ENCODE measurements at regions not wholly inside any gene's neighbourhood (a gene's known extent, or its start where the extent isn't known, plus 50 kb on each side); places are given as distances from the start of the nearest gene placed in this dataset.

GRCh38 chr4:177841258-177841657 is 399.0 kb upstream of the AGA start:
- no peak overlapping the region for H3K27ac Mint-ChIP-seq
- no peaks in the 10 kb centered on the region for H3K36me3 Mint-ChIP-seq (ENCODE audit: low read depth)
- H3K4me3 Mint-ChIP-seq: no peak overlapping the region
- H3K4me1 Mint-ChIP-seq: no peaks in the 10 kb centered on the region
- ATAC-seq (replicated peaks): no peak
- no peaks in the 10 kb centered on the region for H3K27me3 Mint-ChIP-seq
- H3K9me3 Mint-ChIP-seq: no peaks in the 10 kb centered on the region

- Mint-ChIP-seq H3K27me3 (no peaks in the 10 kb centered on the region), H3K4me3 (no peak overlapping the region), H3K27ac (no peak overlapping the region), H3K4me1 (no peaks in the 10 kb centered on the region), H3K36me3 (ENCODE audit: low read depth) (no peaks in the 10 kb centered on the region), H3K9me3 (no peaks in the 10 kb centered on the region)
- ATAC-seq (replicated peaks): no peak
Observed at GRCh38 chr4:177853229-177853628, 411.0 kb upstream of the AGA start.

GRCh38 chr4:177855507-177856197 is 413.4 kb upstream of the AGA start:
- no peaks in the 10 kb centered on the region for H3K9me3 Mint-ChIP-seq
- no peaks in the 10 kb centered on the region for H3K4me1 Mint-ChIP-seq

GRCh38 chr4:177860171-177860570 is 417.9 kb upstream of the AGA start:
- Mint-ChIP-seq H3K9me3 (peaks cover under 1% of the 10 kb centered on the region), H3K27ac (no peak overlapping the region), H3K4me3 (no peak overlapping the region), H3K36me3 (ENCODE audit: low read depth) (no peaks in the 10 kb centered on the region), H3K4me1 (no peaks in the 10 kb centered on the region), H3K27me3 (no peaks in the 10 kb centered on the region)
- ATAC-seq (replicated peaks): no peak

More at GRCh38 chr4:177855507-177856197, 413.4 kb upstream of the AGA start:
- Mint-ChIP-seq H3K27me3 (no peaks in the 10 kb centered on the region), H3K27ac (no peak overlapping the region), H3K36me3 (ENCODE audit: low read depth) (no peaks in the 10 kb centered on the region), H3K4me3 (no peak overlapping the region)
- ATAC-seq (replicated peaks): no peak

GRCh38 chr4:177861551-177862094 is 419.4 kb upstream of the AGA start:
- no peaks in the 10 kb centered on the region for H3K36me3 Mint-ChIP-seq (ENCODE audit: low read depth)
- no peak overlapping the region for H3K4me3 Mint-ChIP-seq
- no peaks in the 10 kb centered on the region for H3K27me3 Mint-ChIP-seq
- H3K27ac Mint-ChIP-seq: no peak overlapping the region
- H3K4me1 Mint-ChIP-seq: no peaks in the 10 kb centered on the region
- ATAC-seq (replicated peaks): no peak
- H3K9me3 Mint-ChIP-seq: peaks cover 5% of the 10 kb centered on the region

GRCh38 chr4:177862541-177863176 is 420.4 kb upstream of the AGA start:
- H3K9me3 Mint-ChIP-seq: peaks cover 5% of the 10 kb centered on the region
- H3K36me3 Mint-ChIP-seq (ENCODE audit: low read depth): no peaks in the 10 kb centered on the region
- ATAC-seq (replicated peaks): no peak
- no peaks in the 10 kb centered on the region for H3K27me3 Mint-ChIP-seq
- H3K27ac Mint-ChIP-seq: no peak overlapping the region
- no peaks in the 10 kb centered on the region for H3K4me1 Mint-ChIP-seq
- H3K4me3 Mint-ChIP-seq: no peak overlapping the region

GRCh38 chr4:177879851-177880250 is 437.6 kb upstream of the AGA start:
- Mint-ChIP-seq H3K36me3 (ENCODE audit: low read depth) (no peaks in the 10 kb centered on the region), H3K4me3 (no peak overlapping the region), H3K27me3 (no peaks in the 10 kb centered on the region), H3K4me1 (no peaks in the 10 kb centered on the region), H3K27ac (no peak overlapping the region), H3K9me3 (no peaks in the 10 kb centered on the region)
- no peak for ATAC-seq (replicated peaks)

GRCh38 chr4:177895136-177895535 is 452.9 kb upstream of the AGA start:
- no peak overlapping the region for H3K4me3 Mint-ChIP-seq
- no peak for ATAC-seq (replicated peaks)
- no peaks in the 10 kb centered on the region for H3K4me1 Mint-ChIP-seq
- H3K36me3 Mint-ChIP-seq (ENCODE audit: low read depth): no peaks in the 10 kb centered on the region
- no peaks in the 10 kb centered on the region for H3K27me3 Mint-ChIP-seq
- peaks cover 6% of the 10 kb centered on the region for H3K9me3 Mint-ChIP-seq
- H3K27ac Mint-ChIP-seq: no peak overlapping the region

GRCh38 chr4:177901786-177902185 is 459.5 kb upstream of the AGA start:
- H3K27ac Mint-ChIP-seq: no peak overlapping the region
- H3K4me1 Mint-ChIP-seq: no peaks in the 10 kb centered on the region
- no peak for ATAC-seq (replicated peaks)
- no peak overlapping the region for H3K4me3 Mint-ChIP-seq
- no peaks in the 10 kb centered on the region for H3K36me3 Mint-ChIP-seq (ENCODE audit: low read depth)
- no peaks in the 10 kb centered on the region for H3K9me3 Mint-ChIP-seq
- H3K27me3 Mint-ChIP-seq: no peaks in the 10 kb centered on the region

- Mint-ChIP-seq H3K4me1 (no peaks in the 10 kb centered on the region), H3K4me3 (no peak overlapping the region), H3K9me3 (no peaks in the 10 kb centered on the region), H3K36me3 (ENCODE audit: low read depth) (no peaks in the 10 kb centered on the region), H3K27ac (no peak overlapping the region), H3K27me3 (no peaks in the 10 kb centered on the region)
- ATAC-seq (replicated peaks): no peak
Observed at GRCh38 chr4:177902386-177902785, 460.1 kb upstream of the AGA start.

- Mint-ChIP-seq H3K4me3 (no peak overlapping the region), H3K27me3 (no peaks in the 10 kb centered on the region), H3K9me3 (no peaks in the 10 kb centered on the region), H3K27ac (no peak overlapping the region), H3K36me3 (ENCODE audit: low read depth) (no peaks in the 10 kb centered on the region), H3K4me1 (no peaks in the 10 kb centered on the region)
- ATAC-seq (replicated peaks): no peak
Observed at GRCh38 chr4:177907736-177908424, 465.6 kb upstream of the AGA start.

- no peak for ATAC-seq (replicated peaks)
- Mint-ChIP-seq H3K9me3 (peaks cover 5% of the 10 kb centered on the region), H3K4me3 (no peak overlapping the region), H3K36me3 (ENCODE audit: low read depth) (no peaks in the 10 kb centered on the region), H3K27me3 (no peaks in the 10 kb centered on the region), H3K4me1 (no peaks in the 10 kb centered on the region), H3K27ac (no peak overlapping the region)
Observed at GRCh38 chr4:177921715-177922114, 479.5 kb upstream of the AGA start.

GRCh38 chr4:177923888-177924287 is 481.7 kb upstream of the AGA start:
- Mint-ChIP-seq H3K27me3 (no peaks in the 10 kb centered on the region), H3K9me3 (peaks cover under 1% of the 10 kb centered on the region), H3K4me3 (no peak overlapping the region), H3K27ac (no peak overlapping the region), H3K4me1 (no peaks in the 10 kb centered on the region), H3K36me3 (ENCODE audit: low read depth) (no peaks in the 10 kb centered on the region)
- ATAC-seq (replicated peaks): no peak

GRCh38 chr4:177937041-177937440 is 494.8 kb upstream of the AGA start:
- no peaks in the 10 kb centered on the region for H3K27me3 Mint-ChIP-seq
- H3K4me3 Mint-ChIP-seq: no peak overlapping the region
- ATAC-seq (replicated peaks): no peak
- no peaks in the 10 kb centered on the region for H3K4me1 Mint-ChIP-seq
- H3K9me3 Mint-ChIP-seq: no peaks in the 10 kb centered on the region
- no peaks in the 10 kb centered on the region for H3K36me3 Mint-ChIP-seq (ENCODE audit: low read depth)
- H3K27ac Mint-ChIP-seq: no peak overlapping the region

- no peak for ATAC-seq (replicated peaks)
- no peaks in the 10 kb centered on the region for H3K36me3 Mint-ChIP-seq (ENCODE audit: low read depth)
- H3K4me1 Mint-ChIP-seq: no peaks in the 10 kb centered on the region
- H3K27me3 Mint-ChIP-seq: no peaks in the 10 kb centered on the region
- no peak overlapping the region for H3K27ac Mint-ChIP-seq
- H3K9me3 Mint-ChIP-seq: no peaks in the 10 kb centered on the region
- H3K4me3 Mint-ChIP-seq: no peak overlapping the region
Observed at GRCh38 chr4:177938226-177938625, 496.0 kb upstream of the AGA start.
